22Rv1 (cell line): ENCODE measurements at regions not wholly inside any gene's neighbourhood (a gene's known extent, or its start where the extent isn't known, plus 50 kb on each side); places are given as distances from the start of the nearest gene placed in this dataset.

ENCODE experiments used
- H3K27ac ChIP-seq: fragments of 450-650 bp; 2 replicates; pipeline ENCODE4 v1.5.1; 2017
- ZFX ChIP-seq: fragments of 450-650 bp; IDR thresholded peaks from 2 replicates; pipeline ENCODE4 v1.6.1; 2017; ENCODE audit warnings: antibody characterized with exemption, borderline replicate concordance
- TF ChIP-seq, protein P1 (sequence below): fragments of 450-650 bp; IDR thresholded peaks from 2 replicates; pipeline ENCODE4 v1.5.1; 2017; ENCODE audit warnings: mild to moderate bottlenecking

DNA sequence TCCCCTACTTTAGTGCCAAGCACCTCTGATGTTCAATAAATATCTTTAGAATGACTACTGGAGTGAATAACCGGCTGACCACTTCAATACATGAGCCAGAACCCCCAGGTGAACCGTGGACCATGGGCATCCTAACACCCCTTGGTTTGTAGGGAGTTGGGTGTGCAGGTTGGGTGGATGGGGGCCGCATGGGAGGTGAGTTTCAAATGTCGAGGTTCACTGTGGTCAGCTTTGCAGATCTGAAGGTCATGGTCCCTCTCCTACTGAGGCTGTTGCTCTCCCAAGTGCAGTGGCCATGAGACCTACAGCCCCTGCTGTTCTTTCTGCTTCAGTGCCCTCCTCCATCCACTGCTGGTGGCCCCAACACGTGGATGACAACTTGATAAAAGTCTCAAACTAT, 178.0 kb upstream of the MKI67 start:
- TF ChIP-seq, protein P1, sequence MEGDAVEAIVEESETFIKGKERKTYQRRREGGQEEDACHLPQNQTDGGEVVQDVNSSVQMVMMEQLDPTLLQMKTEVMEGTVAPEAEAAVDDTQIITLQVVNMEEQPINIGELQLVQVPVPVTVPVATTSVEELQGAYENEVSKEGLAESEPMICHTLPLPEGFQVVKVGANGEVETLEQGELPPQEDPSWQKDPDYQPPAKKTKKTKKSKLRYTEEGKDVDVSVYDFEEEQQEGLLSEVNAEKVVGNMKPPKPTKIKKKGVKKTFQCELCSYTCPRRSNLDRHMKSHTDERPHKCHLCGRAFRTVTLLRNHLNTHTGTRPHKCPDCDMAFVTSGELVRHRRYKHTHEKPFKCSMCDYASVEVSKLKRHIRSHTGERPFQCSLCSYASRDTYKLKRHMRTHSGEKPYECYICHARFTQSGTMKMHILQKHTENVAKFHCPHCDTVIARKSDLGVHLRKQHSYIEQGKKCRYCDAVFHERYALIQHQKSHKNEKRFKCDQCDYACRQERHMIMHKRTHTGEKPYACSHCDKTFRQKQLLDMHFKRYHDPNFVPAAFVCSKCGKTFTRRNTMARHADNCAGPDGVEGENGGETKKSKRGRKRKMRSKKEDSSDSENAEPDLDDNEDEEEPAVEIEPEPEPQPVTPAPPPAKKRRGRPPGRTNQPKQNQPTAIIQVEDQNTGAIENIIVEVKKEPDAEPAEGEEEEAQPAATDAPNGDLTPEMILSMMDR: no peak
- TF ChIP-seq ZFX: no peak
- no peak overlapping the region for H3K27ac ChIP-seq

DNA sequence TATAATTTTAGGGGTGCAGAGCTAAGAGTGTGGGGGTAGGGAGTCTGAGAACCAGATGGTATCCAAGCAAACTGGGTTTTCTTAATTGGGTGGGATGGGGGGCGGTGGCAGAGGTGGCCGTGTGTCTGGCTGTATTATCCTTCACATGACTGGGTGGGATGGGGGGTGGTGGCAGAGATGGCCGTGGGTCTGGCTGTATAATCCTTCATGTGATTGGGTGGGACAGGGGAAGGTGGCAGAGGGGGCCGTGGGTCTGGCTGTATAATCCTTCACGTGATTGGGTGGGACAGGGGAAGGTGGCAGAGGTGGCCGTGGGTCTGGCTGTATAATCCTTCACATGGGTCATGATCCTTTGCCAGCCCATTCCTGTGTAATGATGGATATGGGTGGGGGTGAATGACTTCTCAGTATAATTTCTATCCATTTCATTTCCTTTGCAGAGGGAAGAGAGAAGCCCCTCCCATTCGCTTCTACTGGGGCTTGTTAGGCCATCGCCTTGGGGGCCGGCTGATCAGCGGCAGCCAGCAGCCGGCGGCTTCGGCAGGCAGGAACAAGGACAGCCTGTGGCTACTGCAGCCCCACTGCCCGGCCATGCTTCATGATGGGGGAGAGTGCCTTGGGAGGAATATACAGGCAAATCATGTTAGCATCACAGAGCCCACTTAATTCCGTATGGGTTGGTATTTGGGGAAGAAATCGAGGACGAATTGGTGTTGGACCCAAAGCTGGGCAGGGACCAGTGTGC, 179.6 kb upstream of the MKI67 start:
- no peak overlapping the region for H3K27ac ChIP-seq
- TF ChIP-seq ZFX: no peak
- TF ChIP-seq, protein P1: no peak

DNA sequence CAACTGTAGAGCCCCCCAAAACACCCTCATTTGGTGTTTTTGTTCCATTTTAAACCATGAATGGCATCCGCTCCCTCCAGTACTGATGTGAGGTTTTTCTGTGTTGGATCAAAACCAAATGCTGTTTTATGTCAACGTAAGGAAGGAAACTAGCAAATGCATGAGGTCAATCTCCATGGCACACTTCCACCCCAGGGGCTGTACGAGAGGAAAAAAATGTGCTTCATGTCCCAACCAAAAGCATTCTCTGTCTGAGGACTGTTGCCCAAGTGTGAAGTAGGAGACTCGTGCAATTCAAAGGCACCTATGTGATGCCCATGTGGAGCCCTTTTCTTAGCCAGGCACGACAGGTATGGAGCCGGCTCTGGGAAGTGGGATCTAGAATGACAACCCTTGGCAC, 180.3 kb upstream of the MKI67 start:
- no peak for TF ChIP-seq ZFX
- TF ChIP-seq, protein P1: no peak

DNA sequence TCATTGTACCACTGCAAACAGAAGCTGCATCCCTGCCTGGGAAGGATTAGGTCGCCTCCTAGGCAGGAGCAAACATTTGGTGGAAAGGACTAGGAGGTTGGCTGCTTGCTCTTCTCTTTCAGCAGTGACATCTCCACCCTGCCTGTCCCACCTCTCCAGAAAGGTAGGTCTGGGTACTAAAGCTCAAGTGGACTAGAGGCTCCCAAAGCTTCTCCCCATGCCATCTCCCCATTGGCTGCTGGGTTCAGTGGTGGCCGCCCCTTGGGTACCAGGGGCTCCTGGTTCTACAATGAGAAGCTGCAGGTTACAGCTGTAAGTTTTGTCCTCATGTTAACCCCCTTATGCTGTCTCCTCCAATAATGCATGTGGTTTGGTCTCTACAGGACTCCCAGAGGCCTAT, 180.7 kb upstream of the MKI67 start:
- TF ChIP-seq, protein P1: no peak
- TF ChIP-seq ZFX: no peak
- H3K27ac ChIP-seq: no peak overlapping the region

More for the DNA sequence above, 180.3 kb upstream of the MKI67 start:
- H3K27ac ChIP-seq: no peak overlapping the region

- H3K27ac ChIP-seq: no peak overlapping the region
- no peak for TF ChIP-seq ZFX
- TF ChIP-seq, protein P1: no peak
Measured at GRCh38 chr10:128307820-128308219, 181.6 kb upstream of the MKI67 start.

- H3K27ac ChIP-seq: no peak overlapping the region
- TF ChIP-seq, protein P1: no peak
Measured at GRCh38 chr10:128310971-128311658, 184.9 kb upstream of the MKI67 start.

DNA sequence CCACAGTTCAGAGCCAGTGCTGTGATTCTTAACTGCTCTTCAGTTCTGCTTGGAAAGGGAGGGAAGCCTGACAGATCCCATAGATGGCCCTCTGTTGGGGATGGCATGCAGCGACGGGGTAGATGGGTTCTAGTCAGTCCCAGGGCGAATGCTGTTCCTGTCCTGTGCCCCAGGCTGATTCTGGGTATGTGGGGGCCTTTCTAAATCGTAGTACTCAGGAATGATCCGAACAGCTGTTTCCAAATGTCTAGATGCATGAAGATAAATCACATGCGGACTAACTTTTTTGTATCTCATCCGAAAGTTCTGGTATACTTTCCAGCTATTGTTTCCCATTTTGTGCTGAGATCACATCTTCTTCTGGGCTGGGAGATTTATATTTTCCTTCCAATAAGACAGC, 186.0 kb upstream of the MKI67 start:
- TF ChIP-seq, protein P1: no peak
- no peak for TF ChIP-seq ZFX
- H3K27ac ChIP-seq: no peak overlapping the region
